Adrenal gland (tissue), 9 donors: ENCODE measurements at regions not wholly inside any gene's neighbourhood (a gene's known extent, or its start where the extent isn't known, plus 50 kb on each side); places are given as distances from the start of the nearest gene placed in this dataset.

ENCODE experiments used
- DNase-seq, 7 donors: peaks; one replicate each; pipeline ENCODE4 v3.0.0-alpha.2; 2019 to 2020
- H3K27ac ChIP-seq, 5 donors: fragments of 200-600 bp; sonication (generic) in 4 of 5; 1 replicate in 3 of 5; 2 replicates in 2 of 5; pipeline versions ENCODE4 v1.5.1 to v1.8.0; 2016 to 2020; ENCODE audit warnings: mild to moderate bottlenecking in 1 of 5
- H3K27me3 ChIP-seq: fragments of 200-600 bp; 2 replicates; pipeline ENCODE4 v1.8.0; 2021
- H3K36me3 ChIP-seq, 2 donors: fragments of 200-600 bp; replicated peaks in 1 of 2; 1 replicate in 1 of 2; 2 replicates in 1 of 2; pipeline versions ENCODE4 v1.5.1 to v1.8.0; 2018 to 2022
- H3K4me1 ChIP-seq, 2 donors: fragments of 200-600 bp; replicated peaks in 1 of 2; 1 replicate in 1 of 2; 2 replicates in 1 of 2; pipeline versions ENCODE4 v1.5.1 to v1.8.0; 2018 to 2021
- H3K4me3 ChIP-seq, 4 donors: fragments of 200-600 bp; sonication (generic) in 3 of 4; one replicate each; pipeline ENCODE4 v1.5.1; 2016 to 2018
- H3K9me3 ChIP-seq, 3 donors: fragments of 200-600 bp; sonication (generic) in 1 of 3; replicated peaks in 1 of 3; 1 replicate in 2 of 3; 2 replicates in 1 of 3; pipeline versions ENCODE4 v1.5.1 to v1.8.0; 2016 to 2021
- CTCF ChIP-seq, 6 experiments: fragments of 450-650 bp in 4 of 6; fragments of 200-600 bp in 2 of 6; sonication (generic) in 1 of 6; IDR thresholded peaks; 1 replicate in 5 of 6; 2 replicates in 1 of 6; pipeline versions ENCODE4 v1.5.1 to v1.8.0; 2016 to 2021; ENCODE audit warnings: antibody characterized with exemption in 6 of 6, mild to moderate bottlenecking in 2 of 6, moderate library complexity in 1 of 6
- POLR2A ChIP-seq, 2 donors: fragments of 450-650 bp; IDR thresholded peaks; one replicate each; pipeline ENCODE4 v1.6.1; 2017; ENCODE audit warnings: antibody characterized with exemption in 2 of 2, mild to moderate bottlenecking in 2 of 2, moderate library complexity in 1 of 2
- WGBS, 4 donors: extraction: QIAGEN DNeasy Blood & Tissue Kit in 2 of 4; methylation state at CpG; one replicate each; pipeline versions ENCODE4 v1.1.5 to v1.1.7; 2013 to 2017; 5-methylcytosine and 5-hydroxymethylcytosine counted together
- intact Hi-C, 2 donors: fragments of 100-400 bp; cut with DNase I; formaldehyde crosslinking; loops; one replicate each; pipeline versions ENCODE4 v1.14.1 to v1.15.0; 2022 to 2023
- donor health status: healthy with polysubstance abuse.
- donor health status: Bipolar disorder and iron deficiency.
- donor health status: DM: yes; HTN: yes; CAD: no.
- donor health status: DM: no; HTN: no; CAD: no.
- donor health status: DM: no; HTN: no; CAD: no.

DNA sequence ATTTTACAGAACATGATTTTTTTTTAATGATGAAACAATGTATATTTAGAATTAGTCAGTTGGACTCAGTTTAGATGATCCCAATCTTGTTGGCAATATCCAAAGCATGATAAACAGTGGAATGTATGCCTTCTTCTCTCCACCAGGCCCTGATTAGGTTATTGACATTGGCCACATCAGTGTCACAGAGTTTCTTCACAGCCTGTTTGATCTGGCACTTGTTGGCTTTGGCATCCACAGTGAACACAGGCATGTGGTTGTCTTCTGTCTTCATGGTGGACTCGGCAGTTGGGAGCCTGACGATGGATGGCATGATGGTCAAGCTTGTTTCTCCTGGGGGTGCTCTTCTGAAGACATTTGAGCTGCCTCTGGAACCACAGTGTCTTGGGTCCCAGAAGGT, 317.5 kb downstream of the PMP22 start:
- H3K9me3 ChIP-seq, result no peaks in the 10 kb centered on the region
- no peak for TF ChIP-seq CTCF (IDR thresholded peaks at IDR 0.05)
- no peak for TF ChIP-seq POLR2A (IDR thresholded peaks at IDR 0.05)

DNA sequence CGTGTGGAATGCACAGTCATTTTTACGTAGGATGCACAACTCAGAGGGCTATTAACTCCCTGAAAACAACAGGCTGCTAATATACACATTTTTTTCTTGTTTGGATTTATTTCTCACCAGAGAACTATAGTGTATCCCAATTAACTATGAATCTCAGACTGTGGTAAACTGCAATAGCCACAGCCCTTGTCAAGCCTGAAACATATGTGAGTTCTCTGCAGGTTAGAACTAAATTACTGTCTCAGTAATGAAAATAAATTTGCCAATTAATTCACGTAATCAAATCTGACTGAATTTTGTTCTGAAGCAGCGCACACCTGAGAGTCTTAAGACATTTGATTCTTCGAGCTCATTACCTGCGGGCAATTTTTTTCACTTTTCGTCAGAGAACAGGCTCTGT, 318.6 kb downstream of the PMP22 start:
- WGBS, 4 donors, result 74 to 86% (median 76%) methylated on average over 7 of the region's 7 CpGs
- Histone ChIP-seq H3K27ac (no peak overlapping the region), H3K4me1 (no peaks in the 10 kb centered on the region), H3K9me3 (no peaks in the 10 kb centered on the region), H3K27me3 (no peaks in the 10 kb centered on the region), H3K36me3 (no peaks in the 10 kb centered on the region), H3K4me3 (no peak overlapping the region)
- TF ChIP-seq CTCF (IDR thresholded peaks at IDR 0.05) (no peak), POLR2A (IDR thresholded peaks at IDR 0.05) (no peak)
- DNase-seq, result no peak
- intact Hi-C loops, result no loop called here

More for the DNA sequence above, 317.5 kb downstream of the PMP22 start:
- no peak overlapping the region for H3K4me3 ChIP-seq
- no peaks in the 10 kb centered on the region for H3K27me3 ChIP-seq
- no peak for DNase-seq
- H3K36me3 ChIP-seq, result no peaks in the 10 kb centered on the region
- intact Hi-C loops, result no loop called here
- H3K4me1 ChIP-seq, result no peaks in the 10 kb centered on the region
- 75 to 98% (median 80%) methylated on average over 2 of the region's 2 CpGs for WGBS, 4 donors
- H3K27ac ChIP-seq, result no peak overlapping the region

- DNase-seq, result no peak
- TF ChIP-seq POLR2A (IDR thresholded peaks at IDR 0.05), result no peak
- no peak for TF ChIP-seq CTCF (IDR thresholded peaks at IDR 0.05)
- 60 to 72% (median 66%) methylated on average over 3 of the region's 3 CpGs for WGBS, 4 donors
- Histone ChIP-seq H3K4me1 (no peaks in the 10 kb centered on the region), H3K4me3 (no peak overlapping the region), H3K9me3 (no peaks in the 10 kb centered on the region), H3K36me3 (no peaks in the 10 kb centered on the region), H3K27me3 (no peaks in the 10 kb centered on the region), H3K27ac (no peak overlapping the region)
- intact Hi-C loops, result no loop called here
These were observed 322.5 kb downstream of the PMP22 start for GRCh38 chr17:14942526-14943190.

- Histone ChIP-seq H3K27me3 (peaks cover 2% of the 10 kb centered on the region), H3K4me3 (no peak overlapping the region), H3K4me1 (no peaks in the 10 kb centered on the region), H3K27ac (no peak overlapping the region), H3K36me3 (no peaks in the 10 kb centered on the region), H3K9me3 (no peaks in the 10 kb centered on the region)
- no peak for DNase-seq
- intact Hi-C loops, result no loop called here
- WGBS, 4 donors, result 85 to 92% (median 86%) methylated on average over 3 of the region's 3 CpGs
- TF ChIP-seq CTCF (IDR thresholded peaks at IDR 0.05), result no peak
- no peak for TF ChIP-seq POLR2A (IDR thresholded peaks at IDR 0.05)
These were observed 324.2 kb downstream of the PMP22 start for GRCh38 chr17:14940938-14941265.
